ENCODE measurements at regions not wholly inside any gene's neighbourhood (a gene's known extent, or its start where the extent isn't known, plus 50 kb on each side); places are given as distances from the start of the nearest gene placed in this dataset.

GRCh38 chr13:56352901-56353300, 787.8 kb upstream of the PRR20A start:
- Mint-ChIP-seq H3K27ac (no peak overlapping the region), H3K4me1 (peaks cover 7% of the 10 kb centered on the region), H3K9me3 (0 out of 2 replicates have a peak, but pooled peaks cover 3% of the 10 kb centered on the region), H3K36me3 (no peaks in the 10 kb centered on the region), H3K4me3 (no peak overlapping the region), H3K27me3 (ENCODE audit: low read depth) (no peaks in the 10 kb centered on the region)
- CTCF ChIA-PET: no interaction called here
- POLR2A ChIA-PET: no interaction called here
- ATAC-seq (no peak), DNase-seq (ENCODE audit: low spot score) (no peak)
- TF ChIP-seq ZNF396 (CRISPR knock-in tag; IDR thresholded peaks at IDR 0.05; ENCODE audit: borderline replicate concordance): no peak
- TF ChIP-seq ZNF138 (CRISPR knock-in tag; conservative IDR thresholded peaks at IDR 0.05): no peak
- no peak for TF ChIP-seq KAT7 (CRISPR knock-in tag; IDR thresholded peaks at IDR 0.05; ENCODE audit: borderline replicate concordance)
- TF ChIP-seq CBFB (CRISPR knock-in tag; IDR thresholded peaks at IDR 0.05; ENCODE audit: low read depth): no peak
- TF ChIP-seq CREB1 (CRISPR knock-in tag; IDR thresholded peaks at IDR 0.05): no peak
- TF ChIP-seq ZBTB43 (CRISPR knock-in tag; IDR thresholded peaks at IDR 0.05): no peak
- TF ChIP-seq ZMAT4 (CRISPR knock-in tag; IDR thresholded peaks at IDR 0.05): no peak
- no peak for TF ChIP-seq ATF1 (CRISPR knock-in tag; IDR thresholded peaks at IDR 0.05)
- no peak for TF ChIP-seq AFF4 (CRISPR knock-in tag; IDR thresholded peaks at IDR 0.05; ENCODE audit: borderline replicate concordance)
- no peak for TF ChIP-seq ZNF219 (CRISPR knock-in tag; IDR thresholded peaks at IDR 0.05; ENCODE audit: borderline replicate concordance)
- TF ChIP-seq ZSCAN18 (CRISPR knock-in tag; IDR thresholded peaks at IDR 0.05): no peak
- no peak for TF ChIP-seq JAZF1 (CRISPR knock-in tag; IDR thresholded peaks at IDR 0.05)
- TF ChIP-seq MAX (CRISPR knock-in tag; IDR thresholded peaks at IDR 0.05): no peak
- no peak for TF ChIP-seq ZNF423 (CRISPR knock-in tag; IDR thresholded peaks at IDR 0.05)

- DNase-seq (ENCODE audit: low spot score): no peak
- POLR2A ChIA-PET: no interaction called here
- CTCF ChIA-PET: no interaction called here
- no peaks in the 10 kb centered on the region for H3K4me1 Mint-ChIP-seq
- no peaks in the 10 kb centered on the region for H3K27me3 Mint-ChIP-seq (ENCODE audit: low read depth)
- H3K9me3 Mint-ChIP-seq: peaks cover 4% of the 10 kb centered on the region; the same call in 1 of the 2 replicates
- ATAC-seq: no peak
- H3K27ac Mint-ChIP-seq: no peak overlapping the region
- H3K36me3 Mint-ChIP-seq: no peaks in the 10 kb centered on the region
- TF ChIP-seq TEAD4 (CRISPR knock-in tag; IDR thresholded peaks at IDR 0.05): no peak
- no peak for TF ChIP-seq ERG (CRISPR knock-in tag; IDR thresholded peaks at IDR 0.05)
- no peak for TF ChIP-seq ARID4B (CRISPR knock-in tag; IDR thresholded peaks at IDR 0.05; ENCODE audit: borderline replicate concordance)
- TF ChIP-seq ZNF396 (CRISPR knock-in tag; IDR thresholded peaks at IDR 0.05; ENCODE audit: borderline replicate concordance): no peak
- H3K4me3 Mint-ChIP-seq: no peak overlapping the region
Measured at GRCh38 chr13:56356690-56357089, 784.0 kb upstream of the PRR20A start.
